Esophagus muscularis mucosa (tissue), 4 donors: ENCODE measurements at regions not wholly inside any gene's neighbourhood (a gene's known extent, or its start where the extent isn't known, plus 50 kb on each side); places are given as distances from the start of the nearest gene placed in this dataset.

ENCODE experiments used
- EP300 ChIP-seq: sonication (generic); formaldehyde crosslinking; IDR thresholded peaks from one replicate; pipeline ENCODE4 v1.6.1; 2017; ENCODE audit warnings: antibody characterized with exemption
- POLR2A ChIP-seq: fragments of 450-650 bp; IDR thresholded peaks from one replicate; pipeline ENCODE4 v1.6.1; 2017; ENCODE audit warnings: antibody characterized with exemption, moderate library complexity, mild to moderate bottlenecking, low read depth
- POLR2AphosphoS5 ChIP-seq, 2 donors: sonication (generic); formaldehyde crosslinking; IDR thresholded peaks; one replicate each; pipeline ENCODE4 v1.6.1; 2017; ENCODE audit warnings: antibody characterized with exemption in 2 of 2
- TF ChIP-seq, protein P1 (sequence below), 3 experiments: fragments of 200-600 bp in 2 of 3; fragments of 450-650 bp in 1 of 3; sonication (generic) in 2 of 3; IDR thresholded peaks; one replicate each; pipeline ENCODE4 v1.5.1; 2017 to 2019; ENCODE audit warnings: antibody characterized with exemption in 3 of 3, mild to moderate bottlenecking in 2 of 3, moderate library complexity in 1 of 3

DNA sequence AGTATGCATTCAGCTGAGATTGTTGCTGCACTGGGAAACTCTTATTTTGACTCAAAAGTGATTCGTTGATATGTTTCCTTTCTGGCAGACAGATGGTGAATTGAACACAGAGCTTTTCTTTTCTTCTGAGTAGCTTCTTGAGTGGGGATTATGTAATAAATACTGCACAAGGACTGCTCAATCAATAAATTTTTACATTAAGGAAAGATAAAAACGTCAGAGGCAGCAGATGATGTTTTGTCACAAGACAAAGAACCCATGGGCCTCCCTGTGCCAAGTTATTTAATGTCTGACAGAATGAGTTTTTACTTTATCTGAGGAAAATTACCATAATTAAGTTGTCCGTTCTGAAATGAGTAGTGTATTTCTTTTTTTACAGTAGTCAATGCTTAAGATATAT lies 460.3 kb downstream of the UTRN start:
- TF ChIP-seq POLR2A (no peak), EP300 (no peak), POLR2AphosphoS5 (IDR thresholded peaks at IDR 0.05) (no peak)
- TF ChIP-seq, protein P1, sequence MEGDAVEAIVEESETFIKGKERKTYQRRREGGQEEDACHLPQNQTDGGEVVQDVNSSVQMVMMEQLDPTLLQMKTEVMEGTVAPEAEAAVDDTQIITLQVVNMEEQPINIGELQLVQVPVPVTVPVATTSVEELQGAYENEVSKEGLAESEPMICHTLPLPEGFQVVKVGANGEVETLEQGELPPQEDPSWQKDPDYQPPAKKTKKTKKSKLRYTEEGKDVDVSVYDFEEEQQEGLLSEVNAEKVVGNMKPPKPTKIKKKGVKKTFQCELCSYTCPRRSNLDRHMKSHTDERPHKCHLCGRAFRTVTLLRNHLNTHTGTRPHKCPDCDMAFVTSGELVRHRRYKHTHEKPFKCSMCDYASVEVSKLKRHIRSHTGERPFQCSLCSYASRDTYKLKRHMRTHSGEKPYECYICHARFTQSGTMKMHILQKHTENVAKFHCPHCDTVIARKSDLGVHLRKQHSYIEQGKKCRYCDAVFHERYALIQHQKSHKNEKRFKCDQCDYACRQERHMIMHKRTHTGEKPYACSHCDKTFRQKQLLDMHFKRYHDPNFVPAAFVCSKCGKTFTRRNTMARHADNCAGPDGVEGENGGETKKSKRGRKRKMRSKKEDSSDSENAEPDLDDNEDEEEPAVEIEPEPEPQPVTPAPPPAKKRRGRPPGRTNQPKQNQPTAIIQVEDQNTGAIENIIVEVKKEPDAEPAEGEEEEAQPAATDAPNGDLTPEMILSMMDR (IDR thresholded peaks at IDR 0.05): no peak
